ENCODE measurements at regions not wholly inside any gene's neighbourhood (a gene's known extent, or its start where the extent isn't known, plus 50 kb on each side); places are given as distances from the start of the nearest gene placed in this dataset.

DNA sequence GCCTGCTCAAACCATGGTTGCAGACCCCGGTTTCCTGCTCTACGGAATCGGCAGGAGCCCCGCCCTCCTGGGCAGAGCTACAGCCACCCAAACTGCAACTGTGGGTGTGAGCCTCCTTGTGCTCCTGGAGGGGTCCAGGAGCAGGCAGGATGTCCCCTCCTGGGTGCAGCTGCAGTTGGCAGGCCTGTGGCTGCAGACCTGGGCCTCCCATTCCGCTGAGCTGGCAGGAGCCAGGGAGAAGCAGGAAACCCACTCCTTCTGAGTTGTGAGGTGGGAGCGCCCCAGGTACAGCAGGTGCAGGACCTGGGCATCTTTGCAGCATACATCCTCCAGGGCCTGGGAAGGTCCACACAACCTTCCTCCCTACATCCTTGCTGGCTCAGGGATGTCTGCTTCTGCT lies 578.7 kb upstream of the USP24 start:
- TF ChIP-seq, protein P1, sequence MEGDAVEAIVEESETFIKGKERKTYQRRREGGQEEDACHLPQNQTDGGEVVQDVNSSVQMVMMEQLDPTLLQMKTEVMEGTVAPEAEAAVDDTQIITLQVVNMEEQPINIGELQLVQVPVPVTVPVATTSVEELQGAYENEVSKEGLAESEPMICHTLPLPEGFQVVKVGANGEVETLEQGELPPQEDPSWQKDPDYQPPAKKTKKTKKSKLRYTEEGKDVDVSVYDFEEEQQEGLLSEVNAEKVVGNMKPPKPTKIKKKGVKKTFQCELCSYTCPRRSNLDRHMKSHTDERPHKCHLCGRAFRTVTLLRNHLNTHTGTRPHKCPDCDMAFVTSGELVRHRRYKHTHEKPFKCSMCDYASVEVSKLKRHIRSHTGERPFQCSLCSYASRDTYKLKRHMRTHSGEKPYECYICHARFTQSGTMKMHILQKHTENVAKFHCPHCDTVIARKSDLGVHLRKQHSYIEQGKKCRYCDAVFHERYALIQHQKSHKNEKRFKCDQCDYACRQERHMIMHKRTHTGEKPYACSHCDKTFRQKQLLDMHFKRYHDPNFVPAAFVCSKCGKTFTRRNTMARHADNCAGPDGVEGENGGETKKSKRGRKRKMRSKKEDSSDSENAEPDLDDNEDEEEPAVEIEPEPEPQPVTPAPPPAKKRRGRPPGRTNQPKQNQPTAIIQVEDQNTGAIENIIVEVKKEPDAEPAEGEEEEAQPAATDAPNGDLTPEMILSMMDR (conservative IDR thresholded peaks at IDR 0.05; ENCODE audit: low read length) = no peak
- no peak for TF ChIP-seq EZH2phosphoT487 (IDR thresholded peaks at IDR 0.05; ENCODE audit: borderline replicate concordance)

Measured in Loucy (cell line).